HepG2 (cell line): ENCODE measurements at regions not wholly inside any gene's neighbourhood (a gene's known extent, or its start where the extent isn't known, plus 50 kb on each side); places are given as distances from the start of the nearest gene placed in this dataset.

Source experiments
- ATAC-seq: fragments of 200-7000 bp; cut with Tn5 transposase; 3 replicates; pipeline ENCODE4 v1.9.1; 2020; ENCODE audit warnings: mild to moderate bottlenecking, moderate library complexity
- BruUV-seq: library from RNA; stranded (reverse); fragments of 400-500 nt; replicated peaks from 2 replicates; lab custom pipeline; 2021; lab: Mats Ljungman, UMichigan
- CTCF ChIA-PET: fragments of 300-600 bp; formaldehyde crosslinking; extraction: SDS; loops from one replicate; lab custom pipeline; 2021; ENCODE audit warnings: low total read pairs, inconsistent platforms, low intra/inter-chr PET ratio; lab: Yijun Ruan, JAX
- POLR2A ChIA-PET: fragments of 350-600 bp; sonication (Branson Sonifier 250); formaldehyde crosslinking; loops from one replicate; lab custom pipeline; 2020; ENCODE audit warnings: antibody characterized with exemption, inconsistent platforms; lab: Yijun Ruan, JAX
- DNase-seq: peaks from one replicate; pipeline ENCODE4 v3.0.0-alpha.2; 2015; ENCODE audit warnings: low spot score
- FAIRE-seq: peaks from 3 replicates; lab custom pipeline; 2011; peaks lifted over from hg19 to GRCh38; lab: Jason Lieb, UNC
- H2AFZ ChIP-seq: one replicate; pipeline ENCODE4 v1.6.1; 2011; ENCODE audit warnings: low read length, inconsistent platforms
- H3K27ac ChIP-seq: fragments of 300-600 bp; 3 replicates; pipeline ENCODE4 v1.8.0; 2011; ENCODE audit warnings: mixed run types, mild to moderate bottlenecking, mixed read lengths, low read length, inconsistent platforms; ENCODE audit not compliant: insufficient read depth; ENCODE audit errors: extremely low read length
- H3K27me3 ChIP-seq, 2 experiments: fragments of 200-600 bp in 1 of 2; 2 replicates in 1 of 2; 3 replicates in 1 of 2; pipeline versions ENCODE4 v1.6.0 to v1.8.0; 2011; ENCODE audit warnings: low read length in 2 of 2, mild to moderate bottlenecking in 2 of 2, moderate library complexity in 2 of 2, inconsistent platforms in 1 of 2; ENCODE audit not compliant: insufficient read depth in 2 of 2, control insufficient read depth in 1 of 2
- H3K36me3 ChIP-seq, 2 experiments: fragments of 200-600 bp in 1 of 2; replicated peaks in 1 of 2; 2 replicates in 1 of 2; 3 replicates in 1 of 2; pipeline versions ENCODE4 v1.5.1 to v1.8.0; 2011; ENCODE audit warnings: low read length in 2 of 2, inconsistent platforms in 1 of 2; ENCODE audit not compliant: insufficient read depth in 2 of 2, control insufficient read depth in 1 of 2
- H3K4me1 ChIP-seq: 2 replicates; pipeline ENCODE4 v1.5.1; 2012; ENCODE audit warnings: low read length, inconsistent platforms; ENCODE audit not compliant: insufficient read depth
- H3K4me2 ChIP-seq: 2 replicates; pipeline ENCODE4 v1.6.0; 2011; ENCODE audit warnings: low read depth, low read length, inconsistent platforms
- H3K4me3 ChIP-seq, 3 experiments: fragments of 200-600 bp in 1 of 3; sonication (generic), shearing (Covaris generic) in 1 of 3; replicated peaks in 1 of 3; 2 replicates each; pipeline ENCODE4 v1.5.1; 2011 to 2016; ENCODE audit warnings: low read length in 3 of 3, inconsistent platforms in 2 of 3, low read depth in 2 of 3, mild to moderate bottlenecking in 2 of 3, control low read depth in 1 of 3, mixed read lengths in 1 of 3; ENCODE audit not compliant: insufficient read depth in 1 of 3
- H3K79me2 ChIP-seq: one replicate; pipeline ENCODE4 v1.6.1; 2011; ENCODE audit warnings: low read length, inconsistent platforms; ENCODE audit not compliant: insufficient read depth
- H3K9ac ChIP-seq: 2 replicates; pipeline ENCODE4 v1.6.0; 2011; ENCODE audit warnings: mild to moderate bottlenecking, low read depth, low read length, inconsistent platforms; ENCODE audit not compliant: insufficient read depth
- H3K9me3 ChIP-seq: 2 replicates; pipeline ENCODE4 v1.5.1; 2012; ENCODE audit warnings: mild to moderate bottlenecking, low read length
- H4K20me1 ChIP-seq: 2 replicates; pipeline ENCODE4 v1.6.0; 2011; ENCODE audit warnings: inconsistent platforms, mild to moderate bottlenecking, low read length, moderate library complexity; ENCODE audit not compliant: insufficient read depth
- KLF9 ChIP-seq: IDR thresholded peaks from 2 replicates; pipeline ENCODE4 v1.6.1; 2016; ENCODE audit warnings: low read depth
- TCF7 ChIP-seq: sonication (generic); IDR thresholded peaks from 2 replicates; pipeline ENCODE4 v1.6.1; 2016; ENCODE audit warnings: antibody characterized with exemption, low read depth
- TMF1 ChIP-seq: sonication (generic); formaldehyde crosslinking; IDR thresholded peaks from 2 replicates; pipeline ENCODE4 v1.8.1; 2022; ENCODE audit warnings: low read depth, missing genetic modification reagents
- ZNF101 ChIP-seq: sonication (generic); formaldehyde crosslinking; IDR thresholded peaks from 2 replicates; pipeline ENCODE4 v1.4.0; 2020; ENCODE audit warnings: mild to moderate bottlenecking, low read depth, missing genetic modification reagents, borderline replicate concordance
- ZNF205 ChIP-seq: IDR thresholded peaks from 2 replicates; pipeline ENCODE4 v1.6.1; 2018; ENCODE audit warnings: missing biosample characterization, missing genetic modification reagents
- ZNF296 ChIP-seq: sonication (generic); formaldehyde crosslinking; conservative IDR thresholded peaks from 2 replicates; pipeline ENCODE4 v1.5.0; 2020; ENCODE audit warnings: mild to moderate bottlenecking, missing genetic modification reagents
- WGBS: methylation state at CpG from one replicate; pipeline ENCODE4 v1.1.6; 2017; ENCODE audit warnings: low lambda C conversion rate; 5-methylcytosine and 5-hydroxymethylcytosine counted together
- in situ Hi-C: cut with HindIII; loops from 2 replicates; pipeline ENCODE4 v1.10.0; 2017; ENCODE audit warnings: low pct_unique_long_range_greater_than_20kb; ENCODE audit not compliant: extremely low pct_ligation_motif_present
- intact Hi-C: fragments of 100-400 bp; cut with micrococcal nuclease; formaldehyde crosslinking; loops from one replicate; pipeline ENCODE4 v1.10.0; 2022; ENCODE audit not compliant: unreplicated experiment
- TF ChIP-seq, protein P1 (sequence below): sonication (generic); formaldehyde crosslinking; IDR thresholded peaks from 2 replicates; pipeline ENCODE4 v1.8.0; 2022; ENCODE audit warnings: missing genetic modification reagents, mild to moderate bottlenecking, borderline replicate concordance
- TF ChIP-seq, protein P2 (sequence below): sonication (generic); formaldehyde crosslinking; IDR thresholded peaks from 2 replicates; pipeline ENCODE4 v1.5.0; 2020; ENCODE audit warnings: missing genetic modification reagents, mild to moderate bottlenecking, borderline replicate concordance
- TF ChIP-seq, protein P3 (sequence below): sonication (generic); formaldehyde crosslinking; IDR thresholded peaks from 2 replicates; pipeline ENCODE4 v1.8.0; 2022; ENCODE audit warnings: mild to moderate bottlenecking, missing genetic modification reagents, moderate library complexity
- TF ChIP-seq, protein P4 (sequence below): sonication (generic); formaldehyde crosslinking; IDR thresholded peaks from 2 replicates; pipeline ENCODE4 v1.4.0; 2020; ENCODE audit warnings: missing genetic modification reagents

DNA sequence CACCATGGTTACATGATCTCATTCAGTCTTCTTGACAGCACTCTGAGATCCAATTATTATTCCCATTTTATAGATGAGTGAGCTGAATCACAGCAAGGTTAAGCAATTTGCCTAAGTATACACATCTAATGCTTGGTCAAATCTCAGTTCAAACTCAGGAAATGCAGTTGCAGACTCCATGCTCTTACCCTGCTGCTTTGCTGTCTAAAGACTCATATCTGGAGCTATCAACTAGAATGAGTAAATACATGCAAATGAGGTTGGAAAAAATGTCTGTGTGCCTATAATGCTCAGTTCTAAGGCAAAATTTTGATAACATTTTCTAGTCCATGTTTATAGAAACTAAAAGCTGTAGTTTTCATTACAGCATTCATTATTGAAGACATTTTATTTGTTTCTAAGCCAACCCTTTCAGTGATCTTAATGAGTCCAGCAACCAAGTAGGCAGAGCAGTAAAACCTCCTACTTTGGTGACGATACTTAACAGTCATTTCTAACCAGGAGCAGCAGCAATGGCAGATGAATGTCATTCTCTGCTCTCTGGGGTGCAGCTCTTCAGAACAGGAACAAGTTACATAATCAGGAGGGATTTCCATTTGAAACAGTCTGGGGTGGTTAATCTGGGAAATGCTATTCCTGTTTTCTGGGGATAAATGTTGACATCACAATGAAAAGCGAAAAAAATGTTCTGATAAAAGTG, 396.8 kb upstream of the UBE2E3 start:
- POLR2A ChIA-PET: no interaction called here
- intact Hi-C loops (no loop called here), in situ Hi-C loops (no loop called here)
- FAIRE-seq: no peak
- no peak for ATAC-seq
- Histone ChIP-seq H3K4me3 (no peak overlapping the region), H3K36me3 (no peaks in the 10 kb centered on the region), H3K79me2 (no peaks in the 10 kb centered on the region), H3K27ac (no peak overlapping the region), H3K27me3 (no peaks in the 10 kb centered on the region), H3K9me3 (no peaks in the 10 kb centered on the region), H4K20me1 (no peaks in the 10 kb centered on the region), H3K4me1 (no peaks in the 10 kb centered on the region), H3K9ac (no peak overlapping the region), H2AFZ (no peak overlapping the region), H3K4me2 (no peak overlapping the region)
- no TSS peak for BruUV-seq
- TF ChIP-seq TMF1 (CRISPR knock-in tag): no peak
- no peak for TF ChIP-seq KLF9 (CRISPR knock-in tag)
- no peak for TF ChIP-seq ZNF296 (CRISPR knock-in tag)
- TF ChIP-seq ZNF101: no peak
- TF ChIP-seq, protein P1, sequence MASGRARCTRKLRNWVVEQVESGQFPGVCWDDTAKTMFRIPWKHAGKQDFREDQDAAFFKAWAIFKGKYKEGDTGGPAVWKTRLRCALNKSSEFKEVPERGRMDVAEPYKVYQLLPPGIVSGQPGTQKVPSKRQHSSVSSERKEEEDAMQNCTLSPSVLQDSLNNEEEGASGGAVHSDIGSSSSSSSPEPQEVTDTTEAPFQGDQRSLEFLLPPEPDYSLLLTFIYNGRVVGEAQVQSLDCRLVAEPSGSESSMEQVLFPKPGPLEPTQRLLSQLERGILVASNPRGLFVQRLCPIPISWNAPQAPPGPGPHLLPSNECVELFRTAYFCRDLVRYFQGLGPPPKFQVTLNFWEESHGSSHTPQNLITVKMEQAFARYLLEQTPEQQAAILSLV: no peak
- TF ChIP-seq, protein P2, sequence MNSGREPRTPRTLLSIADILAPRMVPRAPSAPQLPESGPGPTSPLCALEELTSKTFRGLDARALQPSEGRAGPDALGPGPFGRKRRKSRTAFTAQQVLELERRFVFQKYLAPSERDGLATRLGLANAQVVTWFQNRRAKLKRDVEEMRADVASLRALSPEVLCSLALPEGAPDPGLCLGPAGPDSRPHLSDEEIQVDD (CRISPR knock-in tag): no peak
- TF ChIP-seq TCF7: no peak
- TF ChIP-seq ZNF205 (CRISPR knock-in tag): no peak
- TF ChIP-seq, protein P3, sequence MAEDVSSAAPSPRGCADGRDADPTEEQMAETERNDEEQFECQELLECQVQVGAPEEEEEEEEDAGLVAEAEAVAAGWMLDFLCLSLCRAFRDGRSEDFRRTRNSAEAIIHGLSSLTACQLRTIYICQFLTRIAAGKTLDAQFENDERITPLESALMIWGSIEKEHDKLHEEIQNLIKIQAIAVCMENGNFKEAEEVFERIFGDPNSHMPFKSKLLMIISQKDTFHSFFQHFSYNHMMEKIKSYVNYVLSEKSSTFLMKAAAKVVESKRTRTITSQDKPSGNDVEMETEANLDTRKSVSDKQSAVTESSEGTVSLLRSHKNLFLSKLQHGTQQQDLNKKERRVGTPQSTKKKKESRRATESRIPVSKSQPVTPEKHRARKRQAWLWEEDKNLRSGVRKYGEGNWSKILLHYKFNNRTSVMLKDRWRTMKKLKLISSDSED (CRISPR knock-in tag): no peak
- TF ChIP-seq, protein P4, sequence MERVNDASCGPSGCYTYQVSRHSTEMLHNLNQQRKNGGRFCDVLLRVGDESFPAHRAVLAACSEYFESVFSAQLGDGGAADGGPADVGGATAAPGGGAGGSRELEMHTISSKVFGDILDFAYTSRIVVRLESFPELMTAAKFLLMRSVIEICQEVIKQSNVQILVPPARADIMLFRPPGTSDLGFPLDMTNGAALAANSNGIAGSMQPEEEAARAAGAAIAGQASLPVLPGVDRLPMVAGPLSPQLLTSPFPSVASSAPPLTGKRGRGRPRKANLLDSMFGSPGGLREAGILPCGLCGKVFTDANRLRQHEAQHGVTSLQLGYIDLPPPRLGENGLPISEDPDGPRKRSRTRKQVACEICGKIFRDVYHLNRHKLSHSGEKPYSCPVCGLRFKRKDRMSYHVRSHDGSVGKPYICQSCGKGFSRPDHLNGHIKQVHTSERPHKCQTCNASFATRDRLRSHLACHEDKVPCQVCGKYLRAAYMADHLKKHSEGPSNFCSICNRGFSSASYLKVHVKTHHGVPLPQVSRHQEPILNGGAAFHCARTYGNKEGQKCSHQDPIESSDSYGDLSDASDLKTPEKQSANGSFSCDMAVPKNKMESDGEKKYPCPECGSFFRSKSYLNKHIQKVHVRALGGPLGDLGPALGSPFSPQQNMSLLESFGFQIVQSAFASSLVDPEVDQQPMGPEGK (CRISPR knock-in tag): no peak
- WGBS: 0% methylated on average over 2 of the region's 2 CpGs
- DNase-seq: no peak
- CTCF ChIA-PET: no interaction called here
